ENCODE measurements at regions not wholly inside any gene's neighbourhood (a gene's known extent, or its start where the extent isn't known, plus 50 kb on each side); places are given as distances from the start of the nearest gene placed in this dataset.
"Not testable (repeated sequence)": the region's sequence is repeated elsewhere in the genome, so short reads cannot be mapped to it uniquely, and the experiment has no call there.

DNA sequence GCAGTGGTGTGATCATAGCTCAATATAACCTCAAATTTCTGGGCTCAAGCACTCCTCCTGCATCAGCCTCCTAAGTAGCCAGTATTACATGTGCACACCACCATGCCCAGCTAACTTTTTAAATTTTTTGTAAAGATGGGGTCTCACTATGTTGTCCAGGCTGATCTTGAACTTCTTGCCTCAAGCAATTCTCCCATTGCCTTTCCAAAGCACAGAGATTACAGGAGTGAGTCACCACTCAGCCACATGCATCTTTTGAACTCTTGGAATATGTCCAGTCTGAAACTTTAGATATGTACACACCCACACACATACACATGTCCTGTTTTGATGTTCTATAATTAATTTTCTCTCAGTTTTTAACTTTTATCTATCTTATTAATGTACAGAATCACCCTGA, 2163.5 kb upstream of the DEFB115 start:
- TF ChIP-seq, protein P1, sequence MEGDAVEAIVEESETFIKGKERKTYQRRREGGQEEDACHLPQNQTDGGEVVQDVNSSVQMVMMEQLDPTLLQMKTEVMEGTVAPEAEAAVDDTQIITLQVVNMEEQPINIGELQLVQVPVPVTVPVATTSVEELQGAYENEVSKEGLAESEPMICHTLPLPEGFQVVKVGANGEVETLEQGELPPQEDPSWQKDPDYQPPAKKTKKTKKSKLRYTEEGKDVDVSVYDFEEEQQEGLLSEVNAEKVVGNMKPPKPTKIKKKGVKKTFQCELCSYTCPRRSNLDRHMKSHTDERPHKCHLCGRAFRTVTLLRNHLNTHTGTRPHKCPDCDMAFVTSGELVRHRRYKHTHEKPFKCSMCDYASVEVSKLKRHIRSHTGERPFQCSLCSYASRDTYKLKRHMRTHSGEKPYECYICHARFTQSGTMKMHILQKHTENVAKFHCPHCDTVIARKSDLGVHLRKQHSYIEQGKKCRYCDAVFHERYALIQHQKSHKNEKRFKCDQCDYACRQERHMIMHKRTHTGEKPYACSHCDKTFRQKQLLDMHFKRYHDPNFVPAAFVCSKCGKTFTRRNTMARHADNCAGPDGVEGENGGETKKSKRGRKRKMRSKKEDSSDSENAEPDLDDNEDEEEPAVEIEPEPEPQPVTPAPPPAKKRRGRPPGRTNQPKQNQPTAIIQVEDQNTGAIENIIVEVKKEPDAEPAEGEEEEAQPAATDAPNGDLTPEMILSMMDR (IDR thresholded peaks at IDR 0.05), result not testable (repeated sequence)
- not testable (repeated sequence) for TF ChIP-seq EP300 (IDR thresholded peaks at IDR 0.05; ENCODE audit: low read depth)
